HepG2 (cell line): ENCODE measurements at regions not wholly inside any gene's neighbourhood (a gene's known extent, or its start where the extent isn't known, plus 50 kb on each side); places are given as distances from the start of the nearest gene placed in this dataset.

Source experiments
- NFIB ChIP-seq: sonication (generic); formaldehyde crosslinking; IDR thresholded peaks from 2 replicates; pipeline ENCODE4 v1.9.0; 2021; ENCODE audit warnings: missing genetic modification reagents, mild to moderate bottlenecking, borderline replicate concordance
- NR2F1 ChIP-seq, 2 experiments: fragments of 450-650 bp in 1 of 2; formaldehyde crosslinking in 1 of 2; IDR thresholded peaks; 2 replicates each; pipeline versions ENCODE4 v1.5.0 to v1.6.1; 2016 to 2020; ENCODE audit warnings: mild to moderate bottlenecking in 1 of 2, missing compliant biosample characterization in 1 of 2, missing genetic modification reagents in 1 of 2, moderate library complexity in 1 of 2
- PITX1 ChIP-seq: sonication (generic); formaldehyde crosslinking; IDR thresholded peaks from 2 replicates; pipeline ENCODE4 v1.5.1; 2020; ENCODE audit warnings: mild to moderate bottlenecking, missing genetic modification reagents
- RAD21 ChIP-seq: fragments of 450-650 bp; formaldehyde crosslinking; IDR thresholded peaks from 2 replicates; pipeline ENCODE4 v1.5.0; 2020; ENCODE audit warnings: mild to moderate bottlenecking
- ZBTB42 ChIP-seq: sonication (generic); formaldehyde crosslinking; IDR thresholded peaks from 2 replicates; pipeline ENCODE4 v1.5.0; 2020; ENCODE audit warnings: mild to moderate bottlenecking, missing genetic modification reagents
- ZMYM4 ChIP-seq: sonication (generic); formaldehyde crosslinking; IDR thresholded peaks from 2 replicates; pipeline ENCODE4 v1.8.1; 2023; ENCODE audit warnings: mild to moderate bottlenecking, missing genetic modification reagents
- ZNF574 ChIP-seq: sonication (generic); formaldehyde crosslinking; IDR thresholded peaks from 2 replicates; pipeline ENCODE4 v1.4.0; 2020; ENCODE audit warnings: missing genetic modification reagents
- ZNF678 ChIP-seq: sonication (generic); formaldehyde crosslinking; IDR thresholded peaks from 2 replicates; pipeline ENCODE4 v1.4.0; 2020; ENCODE audit warnings: mild to moderate bottlenecking, missing genetic modification reagents
- ZNF776 ChIP-seq: sonication (generic); formaldehyde crosslinking; IDR thresholded peaks from 2 replicates; pipeline ENCODE4 v1.4.0; 2020; ENCODE audit warnings: mild to moderate bottlenecking, missing genetic modification reagents
- TF ChIP-seq, protein P1 (sequence below): sonication (generic); formaldehyde crosslinking; IDR thresholded peaks from 2 replicates; pipeline ENCODE4 v1.5.0; 2020; ENCODE audit warnings: mild to moderate bottlenecking, missing genetic modification reagents, borderline replicate concordance

DNA sequence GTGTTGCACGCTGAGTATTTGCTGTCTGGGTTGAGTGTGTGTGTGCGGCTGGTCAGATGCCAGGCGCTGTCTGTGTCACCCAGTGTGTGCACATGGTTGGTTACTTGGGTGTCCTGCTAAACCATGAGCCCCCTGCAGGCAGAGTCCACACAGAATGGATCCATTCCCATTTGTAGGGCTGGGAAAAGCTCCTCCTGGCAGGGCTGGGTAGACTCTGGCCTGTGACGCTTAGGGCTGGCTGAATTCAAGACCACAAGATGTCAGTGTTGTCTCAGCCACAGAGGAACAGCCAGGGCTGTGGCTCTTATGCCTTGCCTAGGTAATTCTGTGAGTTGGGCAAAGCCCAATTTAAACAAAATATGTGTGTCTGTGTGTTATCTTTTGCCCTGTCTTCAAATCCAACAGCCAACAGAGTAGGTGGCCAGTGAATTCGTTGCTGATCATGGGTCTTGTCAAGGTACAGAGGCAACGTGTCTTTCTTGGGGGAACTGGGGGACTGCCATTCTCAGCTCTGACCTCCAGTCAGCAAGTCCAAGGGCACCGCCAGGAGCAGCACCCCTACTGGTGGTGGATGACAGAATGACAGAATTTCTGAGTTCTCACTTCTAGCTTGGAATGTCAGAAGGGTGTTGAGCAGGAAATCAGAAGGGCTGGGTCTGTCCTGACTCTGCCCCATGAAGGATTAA, 285.1 kb downstream of the CCSER2 start (continued):
- TF ChIP-seq, protein P1, sequence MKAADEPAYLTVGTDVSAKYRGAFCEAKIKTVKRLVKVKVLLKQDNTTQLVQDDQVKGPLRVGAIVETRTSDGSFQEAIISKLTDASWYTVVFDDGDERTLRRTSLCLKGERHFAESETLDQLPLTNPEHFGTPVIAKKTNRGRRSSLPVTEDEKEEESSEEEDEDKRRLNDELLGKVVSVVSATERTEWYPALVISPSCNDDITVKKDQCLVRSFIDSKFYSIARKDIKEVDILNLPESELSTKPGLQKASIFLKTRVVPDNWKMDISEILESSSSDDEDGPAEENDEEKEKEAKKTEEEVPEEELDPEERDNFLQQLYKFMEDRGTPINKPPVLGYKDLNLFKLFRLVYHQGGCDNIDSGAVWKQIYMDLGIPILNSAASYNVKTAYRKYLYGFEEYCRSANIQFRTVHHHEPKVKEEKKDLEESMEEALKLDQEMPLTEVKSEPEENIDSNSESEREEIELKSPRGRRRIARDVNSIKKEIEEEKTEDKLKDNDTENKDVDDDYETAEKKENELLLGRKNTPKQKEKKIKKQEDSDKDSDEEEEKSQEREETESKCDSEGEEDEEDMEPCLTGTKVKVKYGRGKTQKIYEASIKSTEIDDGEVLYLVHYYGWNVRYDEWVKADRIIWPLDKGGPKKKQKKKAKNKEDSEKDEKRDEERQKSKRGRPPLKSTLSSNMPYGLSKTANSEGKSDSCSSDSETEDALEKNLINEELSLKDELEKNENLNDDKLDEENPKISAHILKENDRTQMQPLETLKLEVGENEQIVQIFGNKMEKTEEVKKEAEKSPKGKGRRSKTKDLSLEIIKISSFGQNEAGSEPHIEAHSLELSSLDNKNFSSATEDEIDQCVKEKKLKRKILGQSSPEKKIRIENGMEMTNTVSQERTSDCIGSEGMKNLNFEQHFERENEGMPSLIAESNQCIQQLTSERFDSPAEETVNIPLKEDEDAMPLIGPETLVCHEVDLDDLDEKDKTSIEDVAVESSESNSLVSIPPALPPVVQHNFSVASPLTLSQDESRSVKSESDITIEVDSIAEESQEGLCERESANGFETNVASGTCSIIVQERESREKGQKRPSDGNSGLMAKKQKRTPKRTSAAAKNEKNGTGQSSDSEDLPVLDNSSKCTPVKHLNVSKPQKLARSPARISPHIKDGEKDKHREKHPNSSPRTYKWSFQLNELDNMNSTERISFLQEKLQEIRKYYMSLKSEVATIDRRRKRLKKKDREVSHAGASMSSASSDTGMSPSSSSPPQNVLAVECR (CRISPR knock-in tag) = 0 out of 2 replicates have a peak, but pooled peaks have one; percentile 21
- TF ChIP-seq ZMYM4 (CRISPR knock-in tag) = peak; percentile 70
- 0 out of 2 replicates have a peak, but pooled peaks have one; percentile 28 for TF ChIP-seq PITX1
- TF ChIP-seq ZBTB42 = no peak
- TF ChIP-seq ZNF574 = peak; percentile 69
- TF ChIP-seq ZNF678 = no peak
- peak in 1 of 2 experiments; percentile 12; a peak in 1 of 4 replicates for TF ChIP-seq NR2F1 (CRISPR knock-in tag; IDR thresholded peaks at IDR 0.05)
- peak; percentile 83 for TF ChIP-seq RAD21 (CRISPR knock-in tag)
- no peak for TF ChIP-seq NFIB (CRISPR knock-in tag)
- TF ChIP-seq ZNF776 = no peak
- TF ChIP-seq, all 625 proteins: peak for 16
